GM23338 (cell line): ENCODE measurements at regions not wholly inside any gene's neighbourhood (a gene's known extent, or its start where the extent isn't known, plus 50 kb on each side); places are given as distances from the start of the nearest gene placed in this dataset.

ENCODE experiments used
- JUNB ChIP-seq: IDR thresholded peaks from one replicate; pipeline ENCODE4 v1.6.1; 2016; ENCODE audit warnings: antibody characterized with exemption; ENCODE audit not compliant: unreplicated experiment
- TF ChIP-seq, protein P1 (sequence below): fragments of 250-450 bp; sonication (Bioruptor Pico); IDR thresholded peaks from 2 replicates; pipeline ENCODE4 v1.5.0; 2020; ENCODE audit warnings: mild to moderate bottlenecking, moderate library complexity
- TF ChIP-seq, protein P2 (sequence below): IDR thresholded peaks from one replicate; pipeline ENCODE4 v1.6.1; 2018; ENCODE audit warnings: antibody characterized with exemption; ENCODE audit not compliant: unreplicated experiment
- TF ChIP-seq, protein P3 (sequence below), 2 experiments: fragments of 200-600 bp in 1 of 2; sonication (generic) in 1 of 2; conservative IDR thresholded peaks; 2 replicates each; pipeline versions ENCODE4 v1.5.1 to v1.6.1; 2016 to 2017; ENCODE audit warnings: antibody characterized with exemption in 2 of 2, low read depth in 2 of 2, mild to moderate bottlenecking in 2 of 2, moderate library complexity in 1 of 2

DNA sequence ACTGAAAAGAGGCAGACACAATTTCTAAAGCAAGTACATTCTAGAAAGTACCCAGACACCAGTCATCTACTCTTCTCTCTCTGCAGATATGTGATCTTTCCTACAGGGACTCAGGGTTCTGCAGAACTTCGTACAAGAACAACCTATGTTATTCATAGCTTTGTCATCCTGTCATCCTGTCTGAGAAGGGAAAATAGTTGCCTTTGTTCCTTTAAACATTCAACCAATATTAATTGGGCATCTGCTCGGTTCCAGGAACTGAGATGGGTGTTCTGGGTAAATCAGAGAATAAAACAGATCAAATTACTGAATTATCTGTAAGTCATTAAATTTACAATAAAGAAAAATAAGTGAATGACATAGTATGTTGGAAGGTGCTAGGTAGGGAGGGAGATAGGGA lies 504.9 kb downstream of the MATN1 start (continued):
- TF ChIP-seq, protein P1, sequence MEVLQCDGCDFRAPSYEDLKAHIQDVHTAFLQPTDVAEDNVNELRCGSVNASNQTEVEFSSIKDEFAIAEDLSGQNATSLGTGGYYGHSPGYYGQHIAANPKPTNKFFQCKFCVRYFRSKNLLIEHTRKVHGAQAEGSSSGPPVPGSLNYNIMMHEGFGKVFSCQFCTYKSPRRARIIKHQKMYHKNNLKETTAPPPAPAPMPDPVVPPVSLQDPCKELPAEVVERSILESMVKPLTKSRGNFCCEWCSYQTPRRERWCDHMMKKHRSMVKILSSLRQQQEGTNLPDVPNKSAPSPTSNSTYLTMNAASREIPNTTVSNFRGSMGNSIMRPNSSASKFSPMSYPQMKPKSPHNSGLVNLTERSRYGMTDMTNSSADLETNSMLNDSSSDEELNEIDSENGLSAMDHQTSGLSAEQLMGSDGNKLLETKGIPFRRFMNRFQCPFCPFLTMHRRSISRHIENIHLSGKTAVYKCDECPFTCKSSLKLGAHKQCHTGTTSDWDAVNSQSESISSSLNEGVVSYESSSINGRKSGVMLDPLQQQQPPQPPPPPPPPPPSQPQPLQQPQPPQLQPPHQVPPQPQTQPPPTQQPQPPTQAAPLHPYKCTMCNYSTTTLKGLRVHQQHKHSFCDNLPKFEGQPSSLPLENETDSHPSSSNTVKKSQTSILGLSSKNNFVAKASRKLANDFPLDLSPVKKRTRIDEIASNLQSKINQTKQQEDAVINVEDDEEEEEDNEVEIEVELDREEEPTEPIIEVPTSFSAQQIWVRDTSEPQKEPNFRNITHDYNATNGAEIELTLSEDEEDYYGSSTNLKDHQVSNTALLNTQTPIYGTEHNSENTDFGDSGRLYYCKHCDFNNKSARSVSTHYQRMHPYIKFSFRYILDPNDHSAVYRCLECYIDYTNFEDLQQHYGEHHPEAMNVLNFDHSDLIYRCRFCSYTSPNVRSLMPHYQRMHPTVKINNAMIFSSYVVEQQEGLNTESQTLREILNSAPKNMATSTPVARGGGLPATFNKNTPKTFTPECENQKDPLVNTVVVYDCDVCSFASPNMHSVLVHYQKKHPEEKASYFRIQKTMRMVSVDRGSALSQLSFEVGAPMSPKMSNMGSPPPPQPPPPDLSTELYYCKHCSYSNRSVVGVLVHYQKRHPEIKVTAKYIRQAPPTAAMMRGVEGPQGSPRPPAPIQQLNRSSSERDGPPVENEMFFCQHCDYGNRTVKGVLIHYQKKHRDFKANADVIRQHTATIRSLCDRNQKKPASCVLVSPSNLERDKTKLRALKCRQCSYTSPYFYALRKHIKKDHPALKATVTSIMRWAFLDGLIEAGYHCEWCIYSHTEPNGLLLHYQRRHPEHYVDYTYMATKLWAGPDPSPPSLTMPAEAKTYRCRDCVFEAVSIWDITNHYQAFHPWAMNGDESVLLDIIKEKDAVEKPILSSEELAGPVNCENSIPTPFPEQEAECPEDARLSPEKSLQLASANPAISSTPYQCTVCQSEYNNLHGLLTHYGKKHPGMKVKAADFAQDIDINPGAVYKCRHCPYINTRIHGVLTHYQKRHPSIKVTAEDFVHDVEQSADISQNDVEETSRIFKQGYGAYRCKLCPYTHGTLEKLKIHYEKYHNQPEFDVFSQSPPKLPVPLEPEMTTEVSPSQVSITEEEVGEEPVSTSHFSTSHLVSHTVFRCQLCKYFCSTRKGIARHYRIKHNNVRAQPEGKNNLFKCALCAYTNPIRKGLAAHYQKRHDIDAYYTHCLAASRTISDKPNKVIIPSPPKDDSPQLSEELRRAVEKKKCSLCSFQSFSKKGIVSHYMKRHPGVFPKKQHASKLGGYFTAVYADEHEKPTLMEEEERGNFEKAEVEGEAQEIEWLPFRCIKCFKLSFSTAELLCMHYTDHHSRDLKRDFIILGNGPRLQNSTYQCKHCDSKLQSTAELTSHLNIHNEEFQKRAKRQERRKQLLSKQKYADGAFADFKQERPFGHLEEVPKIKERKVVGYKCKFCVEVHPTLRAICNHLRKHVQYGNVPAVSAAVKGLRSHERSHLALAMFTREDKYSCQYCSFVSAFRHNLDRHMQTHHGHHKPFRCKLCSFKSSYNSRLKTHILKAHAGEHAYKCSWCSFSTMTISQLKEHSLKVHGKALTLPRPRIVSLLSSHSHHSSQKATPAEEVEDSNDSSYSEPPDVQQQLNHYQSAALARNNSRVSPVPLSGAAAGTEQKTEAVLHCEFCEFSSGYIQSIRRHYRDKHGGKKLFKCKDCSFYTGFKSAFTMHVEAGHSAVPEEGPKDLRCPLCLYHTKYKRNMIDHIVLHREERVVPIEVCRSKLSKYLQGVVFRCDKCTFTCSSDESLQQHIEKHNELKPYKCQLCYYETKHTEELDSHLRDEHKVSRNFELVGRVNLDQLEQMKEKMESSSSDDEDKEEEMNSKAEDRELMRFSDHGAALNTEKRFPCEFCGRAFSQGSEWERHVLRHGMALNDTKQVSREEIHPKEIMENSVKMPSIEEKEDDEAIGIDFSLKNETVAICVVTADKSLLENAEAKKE (CRISPR knock-in tag): no peak
- TF ChIP-seq, protein P2, sequence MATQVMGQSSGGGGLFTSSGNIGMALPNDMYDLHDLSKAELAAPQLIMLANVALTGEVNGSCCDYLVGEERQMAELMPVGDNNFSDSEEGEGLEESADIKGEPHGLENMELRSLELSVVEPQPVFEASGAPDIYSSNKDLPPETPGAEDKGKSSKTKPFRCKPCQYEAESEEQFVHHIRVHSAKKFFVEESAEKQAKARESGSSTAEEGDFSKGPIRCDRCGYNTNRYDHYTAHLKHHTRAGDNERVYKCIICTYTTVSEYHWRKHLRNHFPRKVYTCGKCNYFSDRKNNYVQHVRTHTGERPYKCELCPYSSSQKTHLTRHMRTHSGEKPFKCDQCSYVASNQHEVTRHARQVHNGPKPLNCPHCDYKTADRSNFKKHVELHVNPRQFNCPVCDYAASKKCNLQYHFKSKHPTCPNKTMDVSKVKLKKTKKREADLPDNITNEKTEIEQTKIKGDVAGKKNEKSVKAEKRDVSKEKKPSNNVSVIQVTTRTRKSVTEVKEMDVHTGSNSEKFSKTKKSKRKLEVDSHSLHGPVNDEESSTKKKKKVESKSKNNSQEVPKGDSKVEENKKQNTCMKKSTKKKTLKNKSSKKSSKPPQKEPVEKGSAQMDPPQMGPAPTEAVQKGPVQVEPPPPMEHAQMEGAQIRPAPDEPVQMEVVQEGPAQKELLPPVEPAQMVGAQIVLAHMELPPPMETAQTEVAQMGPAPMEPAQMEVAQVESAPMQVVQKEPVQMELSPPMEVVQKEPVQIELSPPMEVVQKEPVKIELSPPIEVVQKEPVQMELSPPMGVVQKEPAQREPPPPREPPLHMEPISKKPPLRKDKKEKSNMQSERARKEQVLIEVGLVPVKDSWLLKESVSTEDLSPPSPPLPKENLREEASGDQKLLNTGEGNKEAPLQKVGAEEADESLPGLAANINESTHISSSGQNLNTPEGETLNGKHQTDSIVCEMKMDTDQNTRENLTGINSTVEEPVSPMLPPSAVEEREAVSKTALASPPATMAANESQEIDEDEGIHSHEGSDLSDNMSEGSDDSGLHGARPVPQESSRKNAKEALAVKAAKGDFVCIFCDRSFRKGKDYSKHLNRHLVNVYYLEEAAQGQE: no peak
- TF ChIP-seq JUNB: no peak
- TF ChIP-seq, protein P3, sequence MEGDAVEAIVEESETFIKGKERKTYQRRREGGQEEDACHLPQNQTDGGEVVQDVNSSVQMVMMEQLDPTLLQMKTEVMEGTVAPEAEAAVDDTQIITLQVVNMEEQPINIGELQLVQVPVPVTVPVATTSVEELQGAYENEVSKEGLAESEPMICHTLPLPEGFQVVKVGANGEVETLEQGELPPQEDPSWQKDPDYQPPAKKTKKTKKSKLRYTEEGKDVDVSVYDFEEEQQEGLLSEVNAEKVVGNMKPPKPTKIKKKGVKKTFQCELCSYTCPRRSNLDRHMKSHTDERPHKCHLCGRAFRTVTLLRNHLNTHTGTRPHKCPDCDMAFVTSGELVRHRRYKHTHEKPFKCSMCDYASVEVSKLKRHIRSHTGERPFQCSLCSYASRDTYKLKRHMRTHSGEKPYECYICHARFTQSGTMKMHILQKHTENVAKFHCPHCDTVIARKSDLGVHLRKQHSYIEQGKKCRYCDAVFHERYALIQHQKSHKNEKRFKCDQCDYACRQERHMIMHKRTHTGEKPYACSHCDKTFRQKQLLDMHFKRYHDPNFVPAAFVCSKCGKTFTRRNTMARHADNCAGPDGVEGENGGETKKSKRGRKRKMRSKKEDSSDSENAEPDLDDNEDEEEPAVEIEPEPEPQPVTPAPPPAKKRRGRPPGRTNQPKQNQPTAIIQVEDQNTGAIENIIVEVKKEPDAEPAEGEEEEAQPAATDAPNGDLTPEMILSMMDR (conservative IDR thresholded peaks at IDR 0.05; ENCODE audit: low read depth in 2 of 2): no peak
